NCI-H1048 (cell line): ENCODE measurements at regions not wholly inside any gene's neighbourhood (a gene's known extent, or its start where the extent isn't known, plus 50 kb on each side); places are given as distances from the start of the nearest gene placed in this dataset.

ENCODE experiments used
- DNase-seq: peaks from one replicate; lab custom pipeline; 2025; lab: John Stamatoyannopoulos, UW

DNA sequence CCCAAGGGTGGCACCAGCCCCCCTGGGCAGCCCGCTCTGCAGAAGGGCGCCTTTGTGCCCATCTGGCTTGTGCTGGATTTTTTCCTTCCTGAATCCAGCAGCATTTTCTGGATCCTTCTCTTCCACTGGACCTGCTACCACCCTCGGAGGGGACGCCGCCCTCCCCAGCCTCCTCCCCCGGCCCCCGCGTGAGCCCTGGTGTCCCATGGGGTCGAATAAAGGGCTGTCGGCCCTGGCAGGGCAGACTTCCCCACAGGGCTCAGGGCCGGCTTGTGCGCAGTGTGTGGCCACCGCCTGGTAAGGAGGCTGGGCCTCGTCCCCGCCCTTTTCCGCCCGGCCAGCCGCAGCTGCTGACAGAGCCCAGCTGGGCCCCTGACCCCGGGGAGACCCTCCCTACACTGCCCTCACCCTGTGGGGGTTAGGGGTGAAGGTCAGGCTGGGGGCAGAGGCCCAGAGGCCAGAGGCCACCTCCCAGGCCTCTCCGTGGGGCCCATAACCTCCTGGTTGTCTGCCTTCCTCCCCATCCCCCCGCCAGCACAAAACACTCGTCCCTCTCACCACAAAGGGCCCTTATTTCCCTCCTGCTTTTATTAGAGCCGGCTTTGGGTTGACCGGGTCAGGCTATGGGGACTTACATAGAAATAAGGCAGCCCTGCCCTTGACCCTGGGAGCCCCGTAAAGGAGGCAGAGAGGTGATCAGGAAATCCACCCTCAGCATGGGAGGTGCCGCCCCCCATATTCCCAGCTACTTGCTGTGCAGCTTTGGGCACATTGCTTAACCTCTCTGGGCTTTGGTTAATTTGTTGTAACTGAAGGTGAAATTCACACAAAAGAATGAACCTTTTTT, 179.3 kb upstream of the CIBAR2 start:
- no peak for DNase-seq

DNA sequence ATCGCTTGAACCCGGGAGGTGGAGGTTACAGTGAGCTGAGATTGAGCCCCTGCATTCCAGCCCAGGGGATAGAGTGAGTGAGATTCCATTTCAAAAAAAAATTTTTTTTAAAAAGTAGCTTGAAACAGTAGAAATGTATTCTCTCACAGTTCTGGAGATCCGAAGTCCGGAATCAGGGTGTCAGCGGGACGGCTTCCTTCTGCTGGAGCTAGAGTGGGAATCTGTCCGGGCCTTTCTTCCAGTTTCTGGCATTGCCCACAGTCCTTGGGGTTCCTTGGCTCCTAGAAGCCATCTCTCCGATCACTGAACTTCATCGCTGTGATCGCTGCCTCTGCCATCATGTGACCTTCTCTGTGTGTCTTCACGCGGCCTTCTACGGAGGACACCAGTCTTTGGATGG, 181.2 kb upstream of the CIBAR2 start:
- DNase-seq = no peak

DNA sequence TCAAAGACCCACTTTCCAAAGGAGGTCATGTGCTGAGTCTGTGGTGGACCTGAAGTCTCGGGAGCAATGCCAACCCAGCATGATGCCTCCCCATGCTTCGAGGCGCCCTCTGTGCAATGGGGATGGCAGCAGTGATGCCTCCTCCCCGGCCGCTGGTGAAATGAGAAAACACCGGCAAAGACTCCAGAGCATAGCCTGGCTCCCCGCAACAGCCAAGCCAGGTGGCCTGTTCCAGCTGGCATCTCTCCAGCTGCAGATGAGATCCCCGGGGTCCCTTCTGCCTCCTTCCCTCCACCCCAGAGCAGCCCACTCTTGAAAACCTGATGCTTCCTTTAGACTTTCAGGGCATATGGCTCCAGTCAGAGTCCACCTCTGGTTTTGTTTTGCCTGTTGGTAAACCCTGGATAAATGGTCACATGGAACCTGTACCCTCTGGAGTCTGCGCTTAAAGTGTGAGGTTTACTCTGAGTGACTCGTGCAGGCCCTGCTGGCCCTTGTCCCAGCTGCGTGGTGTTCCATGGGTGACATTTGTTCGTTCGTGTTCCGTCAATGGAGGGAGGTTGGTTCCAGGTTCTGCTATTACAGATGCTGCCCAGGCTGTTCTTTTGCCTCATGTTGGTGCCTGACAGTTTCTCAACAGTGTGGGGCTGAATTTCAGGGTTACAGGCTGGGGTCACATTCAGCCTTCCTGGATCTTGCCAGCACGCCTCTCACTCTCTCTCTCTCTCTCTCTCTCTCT, 181.8 kb upstream of the CIBAR2 start:
- no peak for DNase-seq

DNA sequence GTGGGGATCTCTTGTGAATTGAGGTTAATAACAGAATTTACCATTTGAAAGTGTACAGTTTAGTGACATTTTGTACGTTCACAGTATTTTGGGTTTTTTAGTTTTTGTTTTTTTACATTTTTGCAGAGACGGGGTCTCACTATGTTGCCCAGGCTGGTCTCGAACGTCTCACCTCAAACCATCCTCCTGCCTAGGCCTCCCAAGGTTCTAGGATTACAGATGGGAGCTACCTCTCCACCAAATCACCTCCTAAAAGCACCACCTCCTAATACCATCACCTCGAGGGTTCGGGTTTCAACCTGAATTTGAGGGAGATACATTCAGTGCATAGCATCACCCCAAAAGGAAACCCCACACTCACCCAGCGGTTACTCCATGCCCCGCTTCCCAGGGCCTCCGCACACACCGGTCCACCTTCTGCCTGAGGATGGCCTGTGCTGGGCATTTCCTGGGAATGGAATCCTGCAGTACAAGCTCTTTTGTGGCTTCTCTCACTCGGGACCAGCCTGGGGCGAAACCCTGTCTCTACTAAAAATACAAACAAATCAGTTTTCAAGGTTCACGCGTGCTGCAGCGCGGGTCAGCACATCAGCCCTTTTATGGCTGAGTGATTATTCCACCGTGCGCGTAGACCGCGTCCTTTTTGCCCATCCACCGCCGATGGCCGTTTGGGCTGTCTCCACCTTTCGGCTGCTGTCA, 182.7 kb upstream of the CIBAR2 start:
- no peak for DNase-seq

DNA sequence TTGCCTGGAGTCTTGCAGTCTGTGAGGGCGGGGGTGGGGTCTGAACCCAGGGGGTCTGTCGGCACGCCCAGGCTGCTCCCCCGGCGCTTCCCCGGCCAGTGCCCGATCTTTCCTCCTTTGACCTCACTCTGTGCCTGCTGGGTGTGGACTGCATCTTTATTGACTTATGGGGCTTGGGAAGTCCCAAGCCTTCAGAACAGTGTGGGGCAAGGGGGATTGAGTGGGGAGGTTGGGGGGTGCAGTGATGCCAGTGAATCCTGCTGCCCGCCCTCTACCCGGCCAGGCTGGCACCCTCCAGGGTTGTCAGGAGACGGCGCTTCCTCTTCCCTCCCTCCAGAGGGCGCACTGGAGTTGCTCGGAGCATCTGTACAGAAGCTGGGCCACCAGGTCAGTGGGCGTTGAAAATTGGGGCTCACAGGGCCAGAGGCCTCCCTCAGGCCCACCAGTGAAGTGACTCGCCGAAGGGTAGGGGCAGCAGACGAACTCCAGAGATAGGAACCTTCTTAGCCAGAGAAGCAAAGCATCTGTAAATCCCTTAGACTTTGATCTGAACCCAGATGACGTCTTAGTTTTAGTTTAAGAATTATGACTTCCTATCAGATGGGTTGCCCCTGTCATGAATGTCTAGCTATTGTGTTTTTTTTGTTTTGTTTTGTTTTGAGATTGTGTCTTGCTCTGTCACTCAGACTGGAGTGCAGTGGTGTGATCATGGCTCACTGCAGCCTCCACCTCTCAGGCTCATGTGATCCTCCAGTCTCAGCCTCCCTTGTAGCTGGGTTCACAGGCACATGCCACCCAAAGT, 184.8 kb upstream of the CIBAR2 start:
- no peak for DNase-seq

DNA sequence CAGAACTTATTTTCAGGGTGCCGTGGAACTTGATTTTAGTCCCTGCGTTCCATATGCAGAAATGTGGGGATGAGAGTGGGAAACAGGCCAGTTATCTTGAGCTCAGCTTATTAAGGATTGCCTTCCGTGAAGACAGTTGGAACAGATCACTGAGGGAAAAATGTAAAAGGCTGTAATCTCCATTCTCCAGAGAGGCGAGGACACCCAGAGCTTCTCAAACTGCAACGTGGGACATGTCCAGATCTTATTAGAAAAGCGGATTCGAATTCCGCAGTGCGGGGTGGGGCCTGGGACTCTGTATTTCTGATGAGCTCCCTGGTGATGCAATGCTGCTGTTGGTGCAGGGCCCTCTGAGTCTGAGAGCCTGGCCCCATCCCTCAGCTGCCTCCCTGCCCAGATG, 185.6 kb upstream of the CIBAR2 start:
- no peak for DNase-seq

DNA sequence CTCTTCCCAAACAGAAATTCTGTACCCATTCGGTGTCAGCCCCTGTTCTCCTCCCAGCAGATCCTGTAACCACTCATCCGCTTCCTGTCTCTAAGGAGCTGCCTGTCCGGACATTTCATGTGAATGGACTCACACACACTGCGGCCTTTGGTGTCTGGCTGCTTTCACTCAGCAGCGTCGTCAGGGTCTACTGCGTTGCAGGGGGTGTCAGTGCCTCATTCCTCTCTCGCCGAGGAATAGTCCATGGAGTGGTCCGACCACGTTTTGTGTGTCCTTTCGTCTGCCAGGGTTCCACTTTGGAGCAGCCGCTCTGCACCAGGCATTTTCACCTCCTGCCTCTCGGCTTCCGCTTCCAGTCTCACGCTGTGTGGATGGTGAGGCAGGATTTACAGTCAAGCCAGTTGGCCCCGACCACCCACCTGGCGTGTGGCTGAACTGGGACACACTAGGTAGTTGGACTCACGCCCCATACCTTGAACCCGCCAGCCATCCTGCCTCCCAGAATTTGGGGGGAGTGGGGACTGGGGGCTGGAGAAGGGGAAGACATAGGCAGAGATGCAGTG, 188.2 kb upstream of the CIBAR2 start:
- no peak for DNase-seq

DNA sequence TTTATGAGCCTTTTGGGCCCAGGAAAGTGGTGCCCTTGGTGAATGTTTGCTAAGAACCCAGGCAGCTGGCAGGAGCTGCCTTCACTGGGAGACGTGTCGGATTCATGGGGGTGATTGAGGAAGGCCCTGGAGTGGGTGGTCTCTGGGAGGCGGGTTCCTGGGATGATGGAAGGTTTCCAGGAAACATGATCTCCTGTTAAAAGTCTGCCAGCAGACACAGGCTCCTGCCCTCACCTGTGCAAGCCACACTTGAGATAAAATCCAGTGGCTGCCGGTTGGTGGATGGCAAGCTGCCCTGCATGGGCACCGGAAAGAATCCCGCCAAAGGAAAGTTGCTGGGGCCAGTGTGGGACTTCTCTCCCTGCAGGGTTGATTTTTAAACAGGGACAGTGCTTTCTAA, 189.0 kb upstream of the CIBAR2 start:
- no peak for DNase-seq

DNA sequence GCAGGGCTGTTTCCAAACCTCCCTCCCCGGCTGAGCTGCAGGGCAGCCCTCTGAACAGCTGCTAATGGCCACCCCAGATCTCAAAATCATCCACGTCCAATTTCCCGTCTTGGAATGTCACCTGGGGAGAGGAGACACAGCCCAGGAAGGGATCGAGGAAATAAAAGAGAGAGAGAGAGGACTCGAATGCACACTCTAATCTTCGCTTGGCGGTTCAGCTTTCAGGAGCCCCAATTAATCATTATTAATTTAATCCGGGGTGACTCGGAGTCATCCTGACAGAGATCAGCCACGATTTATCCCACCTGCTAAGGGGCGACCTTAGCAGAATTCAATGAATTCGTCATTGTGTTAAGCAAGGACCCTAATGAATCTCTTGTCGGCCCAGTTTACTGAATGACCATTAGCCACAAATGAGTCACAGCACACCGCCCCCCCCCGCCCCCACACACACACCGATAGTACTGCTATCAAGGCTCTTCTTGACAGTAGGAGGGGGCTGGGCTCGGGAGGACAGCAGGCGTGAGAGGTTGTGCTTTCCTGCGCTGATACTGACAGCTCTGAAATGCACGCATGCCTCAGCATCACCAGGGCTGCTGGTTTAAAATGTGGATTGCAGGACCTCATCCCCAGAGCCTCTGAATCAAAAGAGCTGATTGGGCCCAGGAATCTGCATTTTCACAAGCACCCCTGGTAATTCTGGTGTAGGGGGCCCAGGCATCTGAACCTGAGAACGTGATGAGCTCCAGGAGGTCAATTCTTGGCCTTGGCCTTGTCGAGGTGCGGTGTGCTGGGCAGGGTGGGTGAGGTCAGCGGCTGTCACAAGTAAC, 190.0 kb upstream of the CIBAR2 start:
- no peak for DNase-seq

DNA sequence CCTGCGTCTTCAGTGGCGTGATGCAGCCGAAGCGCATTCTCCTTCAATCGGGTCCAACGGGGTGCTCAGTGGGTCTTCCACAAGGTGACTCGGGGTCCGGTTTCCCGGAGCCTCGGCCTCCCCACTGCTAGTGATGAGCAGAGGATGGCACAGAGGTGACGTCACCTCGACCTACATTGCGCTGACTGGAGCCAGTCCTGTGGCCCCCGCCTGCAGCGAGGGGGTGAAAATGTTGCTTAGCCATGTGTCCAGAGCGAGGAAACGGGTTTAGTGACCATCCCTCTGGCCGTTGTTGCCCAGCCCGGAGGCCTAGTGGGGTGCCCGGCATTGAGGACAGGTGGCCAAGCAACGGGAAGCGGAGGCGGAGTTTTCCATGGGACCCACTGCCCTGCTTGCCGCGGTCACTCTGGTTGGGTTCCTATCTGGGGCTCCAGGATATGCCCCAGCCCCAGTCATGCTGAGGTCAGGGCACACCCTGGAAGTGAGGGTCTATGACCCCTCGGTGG, 190.6 kb upstream of the CIBAR2 start:
- no peak for DNase-seq

DNA sequence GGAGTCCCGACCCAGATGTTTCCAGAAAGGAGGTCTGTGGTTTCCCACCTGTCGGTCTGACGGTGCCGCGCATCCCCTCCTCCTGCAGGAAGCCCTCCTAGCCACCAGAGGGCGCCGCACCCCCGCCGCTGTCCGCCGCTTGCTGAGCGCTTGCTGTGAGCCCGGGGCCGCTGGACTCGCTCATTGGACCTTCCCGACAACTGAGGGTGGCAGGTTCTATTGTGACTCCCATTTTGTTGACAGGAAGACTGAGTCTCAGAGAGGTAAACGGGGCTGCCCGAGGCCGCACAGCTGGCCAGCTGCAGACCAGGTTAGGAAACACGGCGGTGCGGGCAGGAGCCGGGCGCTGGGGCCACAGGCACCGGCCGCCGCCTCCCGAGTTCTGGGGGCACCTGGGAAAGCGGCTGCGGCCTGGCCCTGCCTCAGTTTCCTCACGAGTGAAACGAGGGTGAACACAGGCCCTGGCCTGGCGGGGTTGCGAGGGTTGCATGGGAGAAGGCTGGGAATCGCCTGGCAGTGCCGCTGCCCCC, 191.1 kb upstream of the CIBAR2 start:
- DNase-seq = no peak

DNA sequence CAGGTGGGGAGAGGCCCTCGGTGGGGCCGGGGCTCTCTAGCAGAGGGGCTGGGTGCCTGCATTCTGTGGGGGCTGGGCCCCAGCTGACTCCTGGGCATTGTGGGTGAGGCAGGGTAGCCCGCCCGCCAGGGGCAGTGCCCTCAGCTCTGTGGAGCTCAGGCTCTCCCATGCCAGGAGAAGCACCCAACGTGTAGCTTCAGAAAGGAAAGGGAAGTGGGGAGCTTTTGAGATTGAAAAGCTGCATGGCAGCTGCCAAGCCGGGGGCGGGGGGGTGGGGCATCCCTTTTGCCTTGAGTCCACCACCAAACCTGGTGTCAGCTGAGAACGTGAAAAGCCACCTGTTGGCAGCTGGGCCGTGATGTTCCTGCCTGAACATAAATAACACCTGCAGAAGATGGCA, 192.1 kb upstream of the CIBAR2 start:
- no peak for DNase-seq

DNA sequence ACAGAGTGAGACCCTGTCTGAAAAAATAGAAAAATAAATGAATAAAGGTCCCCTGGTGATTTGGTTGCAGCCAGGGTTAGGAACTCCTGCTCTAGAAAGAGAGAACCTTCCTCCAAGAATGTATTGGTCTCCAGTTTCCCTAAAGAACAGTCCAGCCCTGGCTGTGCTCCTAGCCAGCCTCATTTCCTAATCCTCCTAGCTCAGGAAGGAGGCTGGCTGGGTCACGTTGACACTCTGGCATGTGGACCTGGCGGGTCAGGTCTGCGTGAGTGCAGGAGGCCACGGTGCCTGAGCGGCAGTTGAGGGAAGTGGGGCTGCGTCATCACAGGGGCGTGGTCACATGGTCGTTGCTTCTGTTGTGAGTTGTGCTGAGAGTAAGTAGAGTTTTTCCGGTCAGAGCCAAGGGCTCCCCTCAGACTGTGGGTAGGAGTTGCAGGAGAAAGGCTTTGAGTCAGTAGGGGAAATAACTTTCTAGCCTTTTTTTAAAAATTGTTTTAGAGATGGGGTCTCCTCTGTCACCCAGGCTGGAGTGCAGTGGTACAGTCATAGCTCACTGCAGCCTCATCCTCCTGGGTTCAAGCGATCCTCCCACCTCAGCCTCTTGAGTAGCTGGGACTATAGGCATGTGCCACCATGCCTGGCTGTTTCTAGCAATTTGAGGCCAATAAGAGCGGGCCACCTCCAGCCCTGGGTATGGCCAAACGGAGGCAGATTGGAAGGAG, 194.0 kb upstream of the CIBAR2 start:
- no peak for DNase-seq

DNA sequence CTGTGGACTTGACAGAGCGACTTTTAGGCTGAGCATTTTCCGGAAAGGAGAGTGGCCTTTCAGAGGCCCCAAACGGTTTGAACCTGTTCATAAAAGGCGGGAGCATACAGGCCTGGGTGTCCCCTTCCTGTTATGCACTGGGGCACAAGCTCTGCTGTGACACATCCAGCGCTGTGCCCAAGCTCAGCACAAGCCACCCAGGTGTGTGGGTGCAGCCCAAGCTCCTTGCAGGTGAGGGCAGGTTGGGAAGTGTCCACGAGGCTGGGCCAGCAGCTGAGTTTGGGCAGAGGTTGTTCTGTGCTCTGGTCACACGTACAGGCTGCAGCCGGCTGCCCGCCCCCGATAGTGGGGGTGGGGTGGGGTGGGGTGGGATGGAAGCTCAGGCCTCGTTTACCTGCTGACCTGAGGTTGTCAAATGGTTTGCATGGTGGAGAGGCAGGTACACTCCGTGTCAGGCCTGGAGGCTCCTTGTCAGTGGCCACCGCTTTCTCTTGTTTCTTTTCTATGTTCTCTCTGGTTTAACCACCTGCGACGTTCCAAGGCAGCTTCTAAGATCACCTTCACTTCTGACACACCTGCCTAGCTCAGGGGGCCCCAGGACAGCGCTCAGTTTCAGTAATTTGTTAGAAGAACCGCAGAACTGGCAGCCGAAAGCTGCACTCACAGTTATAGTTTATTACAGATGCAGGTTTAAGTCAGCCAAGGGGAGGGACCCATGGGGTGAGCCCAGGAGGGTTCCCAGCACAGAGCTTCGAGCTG, 194.7 kb upstream of the CIBAR2 start:
- no peak for DNase-seq

DNA sequence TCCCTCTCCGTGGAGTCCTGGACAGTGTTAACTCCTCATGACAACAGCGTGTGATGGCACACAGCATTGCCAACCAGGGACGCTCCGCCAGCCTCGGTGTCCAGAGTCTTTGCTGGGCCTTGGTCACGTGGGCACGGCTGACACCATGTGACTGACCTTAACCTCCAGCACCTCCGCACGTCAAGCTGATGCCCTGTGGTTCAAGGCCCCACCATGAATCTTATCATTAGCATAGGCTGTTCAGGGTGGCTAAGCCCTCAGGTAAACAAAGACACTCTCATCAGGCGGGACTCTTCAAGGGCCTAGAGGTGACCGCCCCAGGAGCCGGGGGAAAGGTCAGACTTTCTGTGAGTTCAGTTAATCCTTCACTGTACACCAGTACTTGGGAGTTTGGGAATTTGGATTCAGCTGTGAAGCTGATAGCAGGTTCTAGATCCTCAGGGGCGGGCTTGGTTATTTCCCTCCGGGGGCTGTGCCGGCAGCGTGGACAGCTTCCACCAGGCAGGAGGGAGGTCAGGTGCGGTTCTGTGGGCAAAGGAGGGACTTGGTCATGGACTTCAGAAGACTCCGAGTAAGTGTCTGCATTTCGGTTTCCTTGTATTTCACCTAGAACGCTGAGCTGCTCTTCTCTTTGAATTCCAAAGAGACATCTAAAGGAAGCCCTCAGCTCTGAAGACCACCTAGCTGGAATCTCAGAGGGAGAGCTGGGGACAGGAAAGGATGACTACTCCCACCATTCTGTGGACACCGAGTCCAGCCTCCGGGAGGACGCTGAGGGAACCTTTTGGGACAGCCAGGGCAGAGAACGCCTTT, 195.5 kb upstream of the CIBAR2 start:
- DNase-seq = no peak

DNA sequence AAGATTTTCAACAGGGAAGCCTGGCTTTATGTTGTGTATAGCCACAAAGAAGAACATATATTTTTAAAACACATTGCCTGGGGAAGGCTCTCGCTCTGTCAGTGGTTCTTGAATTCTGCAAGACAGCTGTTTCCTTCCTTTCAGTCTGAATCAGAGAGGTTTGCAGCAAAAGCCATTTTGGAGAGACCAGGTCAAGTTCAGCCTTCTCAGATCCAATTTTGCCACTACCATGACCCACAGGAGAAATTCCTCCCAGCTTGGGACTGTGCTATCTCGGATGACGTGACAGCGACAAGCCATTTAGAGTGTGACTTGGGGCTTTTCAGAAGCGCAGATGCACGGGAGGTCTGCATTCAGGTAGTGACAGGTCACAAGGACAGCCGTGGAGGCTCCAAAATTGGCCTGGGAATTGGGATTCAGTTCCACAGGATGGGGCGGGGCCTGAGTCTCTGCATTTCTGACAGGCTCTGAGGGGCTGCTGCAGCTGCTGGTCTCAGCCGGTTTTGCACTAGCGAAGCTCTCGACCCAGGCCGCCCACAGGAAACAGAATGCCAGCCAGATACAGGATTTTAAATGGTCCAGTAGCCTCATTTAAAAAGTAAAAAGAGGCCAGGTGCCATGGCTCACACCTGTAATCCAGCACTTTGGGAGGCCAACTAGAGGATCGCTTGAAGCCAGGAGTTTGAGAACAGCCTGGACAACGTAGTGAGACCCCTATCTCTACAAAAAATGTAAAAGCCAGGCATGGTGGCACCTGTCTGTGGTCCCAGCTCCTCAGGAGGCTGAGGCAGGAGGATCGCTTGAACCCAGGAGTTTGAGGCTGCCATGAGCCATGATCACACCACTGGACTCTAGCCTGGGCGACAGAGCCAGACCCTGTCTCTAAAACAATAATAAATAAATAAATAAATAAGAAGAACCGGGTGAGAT, 196.6 kb upstream of the CIBAR2 start:
- no peak for DNase-seq
